ENCODE measurements at regions not wholly inside any gene's neighbourhood (a gene's known extent, or its start where the extent isn't known, plus 50 kb on each side); places are given as distances from the start of the nearest gene placed in this dataset.
"Not testable (repeated sequence)": the region's sequence is repeated elsewhere in the genome, so short reads cannot be mapped to it uniquely, and the experiment has no call there.

DNA sequence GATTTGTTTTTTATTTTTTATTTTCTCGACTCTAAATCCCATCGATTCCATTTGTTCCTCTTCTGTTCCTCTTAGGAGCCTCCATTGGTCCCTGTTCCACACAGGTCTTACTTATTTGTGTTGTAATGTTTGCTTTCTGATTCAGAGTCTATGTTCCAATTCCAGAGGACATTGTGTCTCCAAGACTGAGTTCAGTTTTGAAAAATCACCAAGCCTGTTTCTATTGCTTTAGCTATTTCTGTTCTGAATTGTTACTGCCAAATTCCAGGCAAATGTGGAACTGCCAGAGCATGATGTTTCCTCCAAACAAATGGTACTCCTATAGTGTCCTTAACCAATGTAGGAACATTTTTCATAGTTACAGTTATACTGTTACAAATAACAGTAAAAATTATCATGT, 270.9 kb upstream of the SPTLC3 start:
- DNase-seq (no peak), ATAC-seq (no peak)
- Histone ChIP-seq H3K4me1 (no peaks in the 10 kb centered on the region), H3K27ac (no peak overlapping the region), H3K9me3 (no peaks in the 10 kb centered on the region), H3K36me3 (no peaks in the 10 kb centered on the region), H3K4me3 (no peak overlapping the region), H3K27me3 (no peaks in the 10 kb centered on the region)
- intact Hi-C loops (cut with DNase I), result no loop called here
- TF ChIP-seq, protein P1, sequence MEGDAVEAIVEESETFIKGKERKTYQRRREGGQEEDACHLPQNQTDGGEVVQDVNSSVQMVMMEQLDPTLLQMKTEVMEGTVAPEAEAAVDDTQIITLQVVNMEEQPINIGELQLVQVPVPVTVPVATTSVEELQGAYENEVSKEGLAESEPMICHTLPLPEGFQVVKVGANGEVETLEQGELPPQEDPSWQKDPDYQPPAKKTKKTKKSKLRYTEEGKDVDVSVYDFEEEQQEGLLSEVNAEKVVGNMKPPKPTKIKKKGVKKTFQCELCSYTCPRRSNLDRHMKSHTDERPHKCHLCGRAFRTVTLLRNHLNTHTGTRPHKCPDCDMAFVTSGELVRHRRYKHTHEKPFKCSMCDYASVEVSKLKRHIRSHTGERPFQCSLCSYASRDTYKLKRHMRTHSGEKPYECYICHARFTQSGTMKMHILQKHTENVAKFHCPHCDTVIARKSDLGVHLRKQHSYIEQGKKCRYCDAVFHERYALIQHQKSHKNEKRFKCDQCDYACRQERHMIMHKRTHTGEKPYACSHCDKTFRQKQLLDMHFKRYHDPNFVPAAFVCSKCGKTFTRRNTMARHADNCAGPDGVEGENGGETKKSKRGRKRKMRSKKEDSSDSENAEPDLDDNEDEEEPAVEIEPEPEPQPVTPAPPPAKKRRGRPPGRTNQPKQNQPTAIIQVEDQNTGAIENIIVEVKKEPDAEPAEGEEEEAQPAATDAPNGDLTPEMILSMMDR (IDR thresholded peaks at IDR 0.05), result no peak

DNA sequence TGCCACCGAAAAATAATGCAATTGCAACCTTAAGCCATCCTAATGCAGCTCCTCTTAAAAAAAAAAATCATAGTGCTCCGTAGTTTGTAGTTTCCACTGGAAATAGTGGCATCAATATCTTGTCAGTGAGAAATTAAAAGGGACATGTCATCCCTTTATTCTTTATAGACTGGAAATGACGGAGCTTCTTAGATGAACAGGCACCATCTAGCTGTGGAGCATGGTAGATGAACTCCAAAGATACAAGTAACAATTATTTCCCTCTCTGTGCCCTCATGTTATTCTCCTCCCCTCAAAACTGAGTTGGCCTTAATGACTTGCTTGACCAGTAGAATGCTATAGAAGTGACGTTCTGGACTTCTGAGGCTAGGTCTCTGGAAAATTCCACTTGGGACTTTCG, 268.1 kb upstream of the SPTLC3 start:
- Histone ChIP-seq H3K36me3 (no peaks in the 10 kb centered on the region), H3K9me3 (no peaks in the 10 kb centered on the region), H3K4me1 (no peaks in the 10 kb centered on the region), H3K27me3 (no peaks in the 10 kb centered on the region), H3K27ac (no peak overlapping the region), H3K4me3 (no peak overlapping the region)
- no peak for ATAC-seq
- intact Hi-C loops (cut with DNase I), result no loop called here
- DNase-seq, result no peak
- TF ChIP-seq, protein P1 (IDR thresholded peaks at IDR 0.05), result no peak

GRCh38 chr20:12744037-12744436, 264.7 kb upstream of the SPTLC3 start:
- H3K36me3 ChIP-seq, result no peaks in the 10 kb centered on the region
- no peaks in the 10 kb centered on the region for H3K27me3 ChIP-seq
- no peaks in the 10 kb centered on the region for H3K9me3 ChIP-seq
- DNase-seq (no peak), ATAC-seq (no peak)
- intact Hi-C loops (cut with DNase I), result no loop called here
- H3K27ac ChIP-seq, result no peak overlapping the region
- H3K4me3 ChIP-seq, result no peak overlapping the region
- TF ChIP-seq, protein P1 (IDR thresholded peaks at IDR 0.05), result no peak
- H3K4me1 ChIP-seq, result no peaks in the 10 kb centered on the region

- TF ChIP-seq, protein P1 (IDR thresholded peaks at IDR 0.05), result no peak
- H3K9me3 ChIP-seq, result no peaks in the 10 kb centered on the region
- DNase-seq (no peak), ATAC-seq (no peak)
- H3K27ac ChIP-seq, result no peak overlapping the region
- intact Hi-C loops (cut with DNase I), result no loop called here
- H3K36me3 ChIP-seq, result no peaks in the 10 kb centered on the region
- no peaks in the 10 kb centered on the region for H3K4me1 ChIP-seq
- H3K4me3 ChIP-seq, result no peak overlapping the region
- H3K27me3 ChIP-seq, result no peaks in the 10 kb centered on the region
Measured at GRCh38 chr20:12748359-12748994, 260.3 kb upstream of the SPTLC3 start.

DNA sequence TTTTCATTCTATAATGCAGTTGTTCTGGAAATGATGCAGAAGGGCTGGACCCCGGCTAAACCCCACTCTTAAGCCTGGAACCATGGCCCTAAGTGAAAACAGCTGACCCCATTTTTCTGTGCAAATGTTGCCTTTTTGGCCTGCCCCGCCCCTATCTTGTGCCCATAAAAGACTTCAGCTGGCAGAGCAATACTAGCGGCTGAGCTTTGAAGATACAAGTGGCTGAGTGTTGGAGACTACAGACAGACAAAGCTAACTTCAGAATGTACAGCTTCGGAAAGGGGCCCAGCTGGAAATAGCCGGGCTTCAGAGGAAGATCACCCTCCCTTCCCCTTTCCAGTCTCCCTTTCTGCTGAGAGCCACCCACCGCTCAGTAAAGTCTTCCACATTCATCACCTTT, 258.6 kb upstream of the SPTLC3 start:
- Histone ChIP-seq H3K4me3 (no peak overlapping the region), H3K36me3 (no peaks in the 10 kb centered on the region), H3K27ac (no peak overlapping the region), H3K9me3 (no peaks in the 10 kb centered on the region), H3K4me1 (no peaks in the 10 kb centered on the region), H3K27me3 (no peaks in the 10 kb centered on the region)
- no peak for DNase-seq
- ATAC-seq, result no peak
- intact Hi-C loops (cut with DNase I), result no loop called here
- TF ChIP-seq, protein P1 (IDR thresholded peaks at IDR 0.05), result no peak

GRCh38 chr20:12752900-12753693, 255.7 kb upstream of the SPTLC3 start:
- ATAC-seq, result not testable (repeated sequence)

DNA sequence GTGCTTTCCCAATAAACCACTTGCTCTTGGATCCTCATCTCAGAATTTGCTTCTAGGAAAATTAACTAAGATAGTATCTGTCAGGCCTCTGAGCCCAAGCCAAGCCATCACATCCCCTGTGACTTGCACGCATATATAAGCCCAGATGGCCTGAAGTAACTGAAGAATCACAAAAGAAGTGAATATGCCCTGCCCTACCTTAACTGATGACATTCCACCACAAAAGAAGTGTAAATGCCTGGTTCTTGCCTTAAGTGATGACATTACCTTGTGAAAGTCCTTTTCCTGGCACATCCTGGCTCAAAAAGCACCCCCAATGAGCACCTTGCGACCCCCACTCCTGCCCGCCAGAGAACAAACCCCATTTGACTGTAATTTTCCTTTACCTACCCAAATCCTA, 255.0 kb upstream of the SPTLC3 start:
- DNase-seq; H3K4me1 ChIP-seq; H3K27me3 ChIP-seq; H3K4me3 ChIP-seq; intact Hi-C loops (cut with DNase I); H3K9me3 ChIP-seq; H3K27ac ChIP-seq; H3K36me3 ChIP-seq; ATAC-seq: not testable (repeated sequence)

More at GRCh38 chr20:12752900-12753693, 255.7 kb upstream of the SPTLC3 start:
- intact Hi-C loops (cut with DNase I); H3K4me1 ChIP-seq; H3K9me3 ChIP-seq; DNase-seq; H3K27ac ChIP-seq; H3K4me3 ChIP-seq; H3K36me3 ChIP-seq; H3K27me3 ChIP-seq: not testable (repeated sequence)

DNA sequence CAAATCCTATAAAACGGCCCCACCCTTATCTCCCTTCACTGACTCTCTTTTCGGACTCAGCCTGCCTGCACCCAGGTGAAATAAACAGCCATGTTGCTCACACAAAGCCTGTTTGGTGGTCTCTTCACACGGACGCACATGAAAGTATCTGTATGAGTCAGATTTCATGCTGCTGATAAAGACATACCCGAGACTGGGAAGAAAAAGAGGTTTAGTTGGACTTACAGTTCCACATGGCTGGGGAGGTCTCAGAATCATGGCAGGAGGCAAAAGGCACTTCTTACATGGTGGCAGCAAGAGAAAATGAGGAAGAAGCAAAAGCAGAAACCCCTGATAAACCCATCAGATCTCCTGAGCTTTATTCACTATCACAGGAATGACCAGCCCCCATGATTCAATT, 249.3 kb upstream of the SPTLC3 start:
- H3K36me3 ChIP-seq; H3K27ac ChIP-seq; ATAC-seq; H3K27me3 ChIP-seq; intact Hi-C loops (cut with DNase I); H3K9me3 ChIP-seq; H3K4me1 ChIP-seq; DNase-seq; H3K4me3 ChIP-seq: not testable (repeated sequence)

Measured in left lung (tissue), 4 donors.